C4-2B (cell line): ENCODE measurements at regions not wholly inside any gene's neighbourhood (a gene's known extent, or its start where the extent isn't known, plus 50 kb on each side); places are given as distances from the start of the nearest gene placed in this dataset.

ENCODE experiments used
- CTCF ChIP-seq: fragments of 450-650 bp; conservative IDR thresholded peaks from 2 replicates; pipeline ENCODE4 v1.5.1; 2017; ENCODE audit warnings: mild to moderate bottlenecking
- ZFX ChIP-seq: fragments of 450-650 bp; IDR thresholded peaks from 2 replicates; pipeline ENCODE4 v1.6.1; 2017

- TF ChIP-seq CTCF (no peak), ZFX (no peak)
Observed at GRCh38 chr6:2581011-2581410, 169.7 kb downstream of the MYLK4 start.
